ENCODE measurements at regions not wholly inside any gene's neighbourhood (a gene's known extent, or its start where the extent isn't known, plus 50 kb on each side); places are given as distances from the start of the nearest gene placed in this dataset.

DNA sequence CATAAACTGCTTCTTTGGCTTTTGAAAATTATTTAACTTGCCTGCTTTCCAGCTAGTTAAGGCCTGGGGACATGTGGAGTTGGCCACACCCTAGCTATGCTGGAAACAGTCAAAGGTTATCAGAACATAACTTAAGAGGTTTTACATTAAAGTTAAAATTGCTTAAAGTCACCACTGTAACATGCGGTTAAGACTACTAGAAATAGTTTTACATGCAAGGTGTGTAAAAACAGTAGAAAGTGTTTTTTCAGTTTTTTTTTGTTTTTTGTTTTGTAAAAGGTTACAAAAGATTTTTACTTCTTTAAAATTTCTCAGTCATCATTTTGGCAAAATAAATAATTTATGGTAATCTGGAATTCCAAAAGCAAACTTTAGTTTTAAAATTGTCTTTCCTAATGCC lies 763.1 kb downstream of the UQCRFS1 start (continued):
- TF ChIP-seq MLX (CRISPR knock-in tag; IDR thresholded peaks at IDR 0.05) (no peak), KAT7 (CRISPR knock-in tag; IDR thresholded peaks at IDR 0.05; ENCODE audit: borderline replicate concordance) (no peak), MYBL2 (CRISPR knock-in tag; IDR thresholded peaks at IDR 0.05) (no peak), FOXK1 (CRISPR knock-in tag; IDR thresholded peaks at IDR 0.05) (no peak), TEAD1 (CRISPR knock-in tag; IDR thresholded peaks at IDR 0.05) (no peak), ZSCAN18 (CRISPR knock-in tag; IDR thresholded peaks at IDR 0.05) (no peak)
- TF ChIP-seq, protein P1, sequence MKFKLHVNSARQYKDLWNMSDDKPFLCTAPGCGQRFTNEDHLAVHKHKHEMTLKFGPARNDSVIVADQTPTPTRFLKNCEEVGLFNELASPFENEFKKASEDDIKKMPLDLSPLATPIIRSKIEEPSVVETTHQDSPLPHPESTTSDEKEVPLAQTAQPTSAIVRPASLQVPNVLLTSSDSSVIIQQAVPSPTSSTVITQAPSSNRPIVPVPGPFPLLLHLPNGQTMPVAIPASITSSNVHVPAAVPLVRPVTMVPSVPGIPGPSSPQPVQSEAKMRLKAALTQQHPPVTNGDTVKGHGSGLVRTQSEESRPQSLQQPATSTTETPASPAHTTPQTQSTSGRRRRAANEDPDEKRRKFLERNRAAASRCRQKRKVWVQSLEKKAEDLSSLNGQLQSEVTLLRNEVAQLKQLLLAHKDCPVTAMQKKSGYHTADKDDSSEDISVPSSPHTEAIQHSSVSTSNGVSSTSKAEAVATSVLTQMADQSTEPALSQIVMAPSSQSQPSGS (CRISPR knock-in tag; IDR thresholded peaks at IDR 0.05; ENCODE audit: borderline replicate concordance, low read depth): no peak
- TF ChIP-seq, protein P2, sequence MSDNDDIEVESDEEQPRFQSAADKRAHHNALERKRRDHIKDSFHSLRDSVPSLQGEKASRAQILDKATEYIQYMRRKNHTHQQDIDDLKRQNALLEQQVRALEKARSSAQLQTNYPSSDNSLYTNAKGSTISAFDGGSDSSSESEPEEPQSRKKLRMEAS (CRISPR knock-in tag; IDR thresholded peaks at IDR 0.05): no peak

DNA sequence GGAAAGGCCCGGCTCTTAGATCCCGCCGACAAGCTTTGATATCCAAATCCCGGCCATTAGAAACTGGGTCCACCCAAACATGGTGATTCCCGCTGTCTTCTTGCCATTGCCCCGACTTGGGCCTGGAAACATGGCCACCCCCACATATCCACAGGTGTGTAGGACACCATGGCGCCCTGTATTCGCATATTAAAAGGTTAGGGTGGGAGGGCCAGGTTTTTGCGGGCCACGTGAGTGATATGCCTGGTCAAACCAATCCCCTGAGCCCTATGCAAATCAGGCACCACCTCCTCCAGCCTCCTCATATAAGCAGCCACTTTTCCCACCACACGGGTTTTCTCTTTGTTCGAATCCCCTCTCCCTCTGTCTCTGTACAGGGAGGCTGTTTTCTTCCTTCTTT lies 766.4 kb downstream of the UQCRFS1 start:
- CTCF ChIA-PET: interaction anchor here (0.6 to 2.0 kb wide), 4 partner anchors 23 to 187 kb away, joined by 3 to 8 read pairs (median 4); no protein-coding TSS in a partner anchor
- ATAC-seq: peak; percentile 88
- Mint-ChIP-seq H3K27ac (peak overlapping the region; percentile 95), H3K4me3 (0 out of 2 replicates have a peak overlapping the region, but pooled peaks have one; percentile 10), H3K9me3 (peaks cover 4% of the 10 kb centered on the region; the same call in 1 of the 2 replicates), H3K36me3 (0 out of 2 replicates have a peak, but pooled peaks cover 3% of the 10 kb centered on the region), H3K27me3 (ENCODE audit: low read depth) (no peaks in the 10 kb centered on the region), H3K4me1 (peaks cover 64% of the 10 kb centered on the region)
- TF ChIP-seq, protein P3, sequence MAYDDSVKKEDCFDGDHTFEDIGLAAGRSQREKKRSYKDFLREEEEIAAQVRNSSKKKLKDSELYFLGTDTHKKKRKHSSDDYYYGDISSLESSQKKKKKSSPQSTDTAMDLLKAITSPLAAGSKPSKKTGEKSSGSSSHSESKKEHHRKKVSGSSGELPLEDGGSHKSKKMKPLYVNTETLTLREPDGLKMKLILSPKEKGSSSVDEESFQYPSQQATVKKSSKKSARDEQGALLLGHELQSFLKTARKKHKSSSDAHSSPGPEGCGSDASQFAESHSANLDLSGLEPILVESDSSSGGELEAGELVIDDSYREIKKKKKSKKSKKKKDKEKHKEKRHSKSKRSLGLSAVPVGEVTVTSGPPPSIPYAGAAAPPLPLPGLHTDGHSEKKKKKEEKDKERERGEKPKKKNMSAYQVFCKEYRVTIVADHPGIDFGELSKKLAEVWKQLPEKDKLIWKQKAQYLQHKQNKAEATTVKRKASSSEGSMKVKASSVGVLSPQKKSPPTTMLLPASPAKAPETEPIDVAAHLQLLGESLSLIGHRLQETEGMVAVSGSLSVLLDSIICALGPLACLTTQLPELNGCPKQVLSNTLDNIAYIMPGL (CRISPR knock-in tag; IDR thresholded peaks at IDR 0.05): no peak
- TF ChIP-seq, protein P4, sequence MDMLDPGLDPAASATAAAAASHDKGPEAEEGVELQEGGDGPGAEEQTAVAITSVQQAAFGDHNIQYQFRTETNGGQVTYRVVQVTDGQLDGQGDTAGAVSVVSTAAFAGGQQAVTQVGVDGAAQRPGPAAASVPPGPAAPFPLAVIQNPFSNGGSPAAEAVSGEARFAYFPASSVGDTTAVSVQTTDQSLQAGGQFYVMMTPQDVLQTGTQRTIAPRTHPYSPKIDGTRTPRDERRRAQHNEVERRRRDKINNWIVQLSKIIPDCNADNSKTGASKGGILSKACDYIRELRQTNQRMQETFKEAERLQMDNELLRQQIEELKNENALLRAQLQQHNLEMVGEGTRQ (CRISPR knock-in tag; IDR thresholded peaks at IDR 0.05): peak; percentile 71
- TF ChIP-seq, protein P1 (CRISPR knock-in tag; IDR thresholded peaks at IDR 0.05; ENCODE audit: borderline replicate concordance, low read depth): no peak
- no peak for TF ChIP-seq PRRX2 (CRISPR knock-in tag; IDR thresholded peaks at IDR 0.05)
- TF ChIP-seq ZSCAN18 (CRISPR knock-in tag; IDR thresholded peaks at IDR 0.05): no peak
- TF ChIP-seq USF1 (CRISPR knock-in tag; IDR thresholded peaks at IDR 0.05): 0 out of 2 replicates have a peak, but pooled peaks have one; percentile 46
- no peak for TF ChIP-seq NFE2L1 (CRISPR knock-in tag; IDR thresholded peaks at IDR 0.05)
- no peak for TF ChIP-seq ZNF219 (CRISPR knock-in tag; IDR thresholded peaks at IDR 0.05; ENCODE audit: borderline replicate concordance)
- TF ChIP-seq RORB (CRISPR knock-in tag; IDR thresholded peaks at IDR 0.05): no peak
- TF ChIP-seq NFYB (CRISPR knock-in tag; conservative IDR thresholded peaks at IDR 0.05; ENCODE audit: low read depth): no peak
- TF ChIP-seq E2F4 (CRISPR knock-in tag; IDR thresholded peaks at IDR 0.05; ENCODE audit: borderline replicate concordance, low read depth): no peak
- no peak for TF ChIP-seq FOXP1 (CRISPR knock-in tag; IDR thresholded peaks at IDR 0.05; ENCODE audit: borderline replicate concordance)
- POLR2A ChIA-PET: interaction anchor here (0.7 to 1.4 kb wide), 2 partner anchors 9 to 40 kb away, joined by 3 to 4 read pairs; no protein-coding TSS in a partner anchor
- DNase-seq (ENCODE audit: low spot score): peak; percentile 70

All from WTC11 (cell line).